Colonic mucosa (tissue), 4 donors: ENCODE measurements at regions not wholly inside any gene's neighbourhood (a gene's known extent, or its start where the extent isn't known, plus 50 kb on each side); places are given as distances from the start of the nearest gene placed in this dataset.

ENCODE experiments used
- DNase-seq: peaks from one replicate; pipeline ENCODE4 v3.0.0-alpha.2; 2020
- H3K27ac ChIP-seq: fragments of 200-600 bp; one replicate; pipeline ENCODE4 v1.8.0; 2021
- H3K27me3 ChIP-seq: fragments of 200-600 bp; one replicate; pipeline ENCODE4 v1.8.0; 2021
- H3K36me3 ChIP-seq: fragments of 200-600 bp; one replicate; pipeline ENCODE4 v1.8.0; 2021
- H3K4me1 ChIP-seq: fragments of 200-600 bp; one replicate; pipeline ENCODE4 v1.8.0; 2021; ENCODE audit warnings: mild to moderate bottlenecking
- H3K4me3 ChIP-seq: fragments of 200-600 bp; one replicate; pipeline ENCODE4 v1.8.0; 2021
- H3K9ac ChIP-seq, 2 donors: one replicate each; pipeline ENCODE4 v1.7.0; 2013; ENCODE audit warnings: control low read depth in 2 of 2, low read depth in 2 of 2, low read length in 2 of 2
- H3K9me3 ChIP-seq: fragments of 200-600 bp; one replicate; pipeline ENCODE4 v1.8.0; 2021
- intact Hi-C: fragments of 100-400 bp; cut with DNase I; formaldehyde crosslinking; loops from one replicate; pipeline ENCODE4 v1.14.1; 2022
- TF ChIP-seq, protein P1 (sequence below): fragments of 200-600 bp; IDR thresholded peaks from one replicate; pipeline ENCODE4 v1.8.0; 2022; ENCODE audit warnings: antibody characterized with exemption, mild to moderate bottlenecking
- donor health status: healthy.
- donor health status: DM: no; HTN: no; CAD: no.
- donor health status: DM: no; HTN: no; CAD: no.

DNA sequence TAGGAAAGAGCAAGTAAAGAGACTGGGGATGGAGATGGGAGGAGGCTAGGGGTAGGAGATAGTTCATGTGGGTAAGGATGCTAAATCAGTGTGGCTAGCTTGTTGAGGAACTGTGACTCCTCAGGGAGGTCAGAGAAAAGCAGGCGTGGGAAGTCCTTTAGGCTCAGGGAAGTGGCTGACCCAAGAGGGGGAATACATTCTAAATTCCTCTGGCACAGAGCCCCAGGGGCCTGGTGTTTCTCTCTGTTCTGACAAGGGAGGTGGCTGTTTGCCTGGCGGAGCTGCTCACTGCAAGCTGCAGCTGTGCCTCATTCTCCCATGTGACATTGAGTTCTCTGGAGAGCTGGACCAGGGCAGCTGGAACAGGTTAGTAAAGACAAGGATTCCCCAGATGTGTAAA, 152.2 kb upstream of the SLC38A2 start:
- no peak overlapping the region for H3K9ac ChIP-seq
- H3K27ac ChIP-seq, result peak overlapping the region; percentile 3
- intact Hi-C loops, result no loop called here

DNA sequence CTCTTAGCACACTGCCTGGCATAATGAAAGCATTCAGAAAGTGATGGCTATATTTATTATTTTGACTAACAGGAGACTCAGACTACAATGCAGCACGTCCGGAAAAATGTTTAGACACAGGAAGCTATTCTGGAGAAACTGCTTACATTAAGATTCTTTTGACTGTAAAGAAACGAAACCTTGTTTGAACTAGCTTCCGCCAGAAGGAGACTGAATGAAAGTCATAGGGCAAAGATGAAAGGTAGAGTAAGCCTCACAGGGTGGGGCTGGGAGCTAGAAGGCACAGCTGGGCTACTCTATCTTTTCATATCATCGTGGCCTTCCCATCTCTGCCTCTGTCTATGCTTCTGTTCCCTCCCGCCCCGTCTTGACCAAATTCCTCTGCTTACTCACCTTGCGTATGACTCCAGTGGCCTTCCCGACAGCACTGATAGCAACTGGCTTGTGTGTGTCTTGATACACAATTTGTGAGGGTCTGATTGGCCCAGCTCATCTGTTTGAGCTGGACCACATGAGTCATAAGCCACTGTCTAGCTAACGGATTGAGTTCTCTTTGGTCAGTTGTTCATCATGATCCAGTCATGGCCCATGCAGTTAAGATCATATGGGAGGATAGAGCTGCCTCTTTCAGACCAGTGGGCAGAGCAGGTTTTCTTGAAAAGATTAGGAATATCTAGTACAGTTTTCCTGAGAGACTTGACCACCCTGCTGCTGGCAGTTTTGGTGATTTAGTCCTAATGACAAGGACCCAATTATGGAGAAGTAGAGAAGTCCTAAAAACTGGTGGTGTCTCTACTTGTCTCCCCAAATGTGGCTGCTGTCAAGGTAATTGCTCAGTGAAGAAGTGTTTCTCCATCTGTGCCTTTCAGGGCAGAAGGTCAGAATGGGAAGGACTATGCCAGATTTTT, 151.5 kb upstream of the SLC38A2 start:
- Histone ChIP-seq H3K4me3 (no peak overlapping the region), H3K36me3 (no peaks in the 10 kb centered on the region), H3K27ac (peak overlapping the region; percentile 3), H3K4me1 (no peaks in the 10 kb centered on the region), H3K27me3 (no peaks in the 10 kb centered on the region), H3K9me3 (no peaks in the 10 kb centered on the region), H3K9ac (no peak overlapping the region)
- intact Hi-C loops, result no loop called here
- TF ChIP-seq, protein P1, sequence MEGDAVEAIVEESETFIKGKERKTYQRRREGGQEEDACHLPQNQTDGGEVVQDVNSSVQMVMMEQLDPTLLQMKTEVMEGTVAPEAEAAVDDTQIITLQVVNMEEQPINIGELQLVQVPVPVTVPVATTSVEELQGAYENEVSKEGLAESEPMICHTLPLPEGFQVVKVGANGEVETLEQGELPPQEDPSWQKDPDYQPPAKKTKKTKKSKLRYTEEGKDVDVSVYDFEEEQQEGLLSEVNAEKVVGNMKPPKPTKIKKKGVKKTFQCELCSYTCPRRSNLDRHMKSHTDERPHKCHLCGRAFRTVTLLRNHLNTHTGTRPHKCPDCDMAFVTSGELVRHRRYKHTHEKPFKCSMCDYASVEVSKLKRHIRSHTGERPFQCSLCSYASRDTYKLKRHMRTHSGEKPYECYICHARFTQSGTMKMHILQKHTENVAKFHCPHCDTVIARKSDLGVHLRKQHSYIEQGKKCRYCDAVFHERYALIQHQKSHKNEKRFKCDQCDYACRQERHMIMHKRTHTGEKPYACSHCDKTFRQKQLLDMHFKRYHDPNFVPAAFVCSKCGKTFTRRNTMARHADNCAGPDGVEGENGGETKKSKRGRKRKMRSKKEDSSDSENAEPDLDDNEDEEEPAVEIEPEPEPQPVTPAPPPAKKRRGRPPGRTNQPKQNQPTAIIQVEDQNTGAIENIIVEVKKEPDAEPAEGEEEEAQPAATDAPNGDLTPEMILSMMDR, result no peak
- no peak for DNase-seq

More for the DNA sequence above, 152.2 kb upstream of the SLC38A2 start:
- Histone ChIP-seq H3K4me3 (no peak overlapping the region), H3K4me1 (no peaks in the 10 kb centered on the region), H3K9me3 (no peaks in the 10 kb centered on the region), H3K36me3 (no peaks in the 10 kb centered on the region), H3K27me3 (no peaks in the 10 kb centered on the region)
- DNase-seq, result peak; percentile 62
- TF ChIP-seq, protein P1, result no peak

DNA sequence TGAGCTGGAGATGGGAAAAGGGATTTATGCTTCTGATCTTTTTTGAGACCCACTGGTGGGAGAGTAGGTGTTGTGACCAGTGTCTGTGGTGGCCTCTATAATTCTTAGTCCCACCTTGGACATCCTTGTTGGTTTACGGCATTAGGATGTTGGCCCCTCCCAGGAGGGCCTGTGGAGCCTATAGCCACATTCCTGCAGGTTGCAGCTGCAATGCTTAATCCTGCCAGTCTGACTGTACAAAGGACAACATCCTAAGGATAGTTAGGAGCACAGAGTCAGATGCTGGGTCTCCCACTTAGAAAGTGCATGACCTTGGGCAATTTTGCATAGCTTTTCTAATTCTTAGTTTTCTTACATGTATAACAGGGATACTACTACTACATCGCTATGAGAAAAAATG, 150.9 kb upstream of the SLC38A2 start:
- no peak for DNase-seq
- TF ChIP-seq, protein P1, result no peak
- Histone ChIP-seq H3K36me3 (no peaks in the 10 kb centered on the region), H3K27ac (no peak overlapping the region), H3K4me1 (no peaks in the 10 kb centered on the region), H3K9me3 (no peaks in the 10 kb centered on the region), H3K9ac (no peak overlapping the region), H3K4me3 (no peak overlapping the region), H3K27me3 (no peaks in the 10 kb centered on the region)
- intact Hi-C loops, result no loop called here

DNA sequence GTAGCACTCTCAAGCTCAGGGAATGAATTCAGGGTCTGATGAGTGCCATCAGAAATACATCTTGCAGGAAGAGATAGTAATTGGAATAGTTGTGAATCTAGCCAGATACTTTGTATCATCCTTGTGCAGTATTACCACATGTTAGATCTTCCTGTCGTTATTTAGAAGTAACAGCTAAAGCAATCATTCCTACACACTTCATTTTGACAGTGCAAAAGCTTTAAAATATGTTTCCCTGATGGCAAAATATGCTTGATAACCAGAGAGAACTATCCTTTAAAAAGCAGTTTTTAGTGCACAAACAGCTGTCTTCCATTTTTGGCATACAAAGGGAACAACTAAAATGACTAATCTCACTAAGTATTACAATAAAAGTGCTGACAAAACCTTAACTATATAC, 149.5 kb upstream of the SLC38A2 start:
- intact Hi-C loops, result no loop called here
- H3K9ac ChIP-seq, result no peak overlapping the region
- no peak overlapping the region for H3K4me3 ChIP-seq
- no peaks in the 10 kb centered on the region for H3K27me3 ChIP-seq
- DNase-seq, result no peak
- no peaks in the 10 kb centered on the region for H3K4me1 ChIP-seq
- no peaks in the 10 kb centered on the region for H3K36me3 ChIP-seq
- H3K9me3 ChIP-seq, result no peaks in the 10 kb centered on the region
- TF ChIP-seq, protein P1, result no peak
- no peak overlapping the region for H3K27ac ChIP-seq

DNA sequence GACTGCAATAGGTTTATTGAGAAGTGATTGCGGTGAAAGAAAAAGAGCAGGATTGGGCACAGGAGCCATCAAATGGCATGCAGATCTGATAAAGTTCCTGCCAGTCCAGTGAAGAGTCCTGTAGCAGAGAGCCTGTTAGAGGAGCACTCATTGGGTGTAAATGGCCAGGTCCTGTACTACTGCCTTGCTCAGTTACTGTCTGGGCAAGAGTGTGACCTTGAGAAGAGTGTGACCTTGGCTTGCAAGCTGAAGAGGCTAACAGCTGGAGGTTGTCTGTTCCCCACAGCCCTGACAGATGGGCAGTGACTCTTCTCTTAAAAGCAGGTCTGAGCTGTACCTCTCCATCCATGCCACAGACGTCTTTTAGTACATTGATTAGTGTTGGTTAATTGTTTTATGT, 148.6 kb upstream of the SLC38A2 start:
- Histone ChIP-seq H3K9ac (no peak overlapping the region), H3K9me3 (no peaks in the 10 kb centered on the region), H3K27ac (no peak overlapping the region), H3K27me3 (no peaks in the 10 kb centered on the region), H3K36me3 (no peaks in the 10 kb centered on the region), H3K4me3 (no peak overlapping the region), H3K4me1 (no peaks in the 10 kb centered on the region)
- DNase-seq, result no peak
- TF ChIP-seq, protein P1, result no peak
- intact Hi-C loops, result no loop called here
